Liver (tissue), 8 donors: ENCODE measurements at regions not wholly inside any gene's neighbourhood (a gene's known extent, or its start where the extent isn't known, plus 50 kb on each side); places are given as distances from the start of the nearest gene placed in this dataset.

Experiments
- DNase-seq: peaks from one replicate; pipeline ENCODE4 v3.0.0-alpha.2; 2017; ENCODE audit warnings: low spot score
- H3K27ac ChIP-seq, 2 donors: one replicate each; pipeline ENCODE4 v1.7.0; 2013; ENCODE audit warnings: inconsistent platforms in 2 of 2, low read length in 2 of 2, control low read depth in 1 of 2, low read depth in 1 of 2, mild to moderate bottlenecking in 1 of 2
- H3K27me3 ChIP-seq, 4 donors: one replicate each; pipeline versions ENCODE4 v1.6.1 to v1.7.0; 2013; ENCODE audit warnings: low read length in 3 of 4, inconsistent platforms in 1 of 4, mild to moderate bottlenecking in 1 of 4, moderate library complexity in 1 of 4; ENCODE audit not compliant: control insufficient read depth in 4 of 4, insufficient read depth in 4 of 4
- H3K36me3 ChIP-seq, 4 donors: one replicate each; pipeline versions ENCODE4 v1.6.1 to v1.7.0; 2013; ENCODE audit warnings: low read length in 3 of 4, mild to moderate bottlenecking in 3 of 4, low read depth in 1 of 4, moderate library complexity in 1 of 4; ENCODE audit not compliant: control insufficient read depth in 4 of 4, insufficient read depth in 3 of 4
- H3K4me1 ChIP-seq, 4 donors: one replicate each; pipeline versions ENCODE4 v1.6.1 to v1.7.0; 2013; ENCODE audit warnings: low read length in 3 of 4, mild to moderate bottlenecking in 3 of 4, moderate library complexity in 1 of 4; ENCODE audit not compliant: control insufficient read depth in 4 of 4, insufficient read depth in 4 of 4
- H3K4me3 ChIP-seq, 3 donors: one replicate each; pipeline versions ENCODE4 v1.6.1 to v1.7.0; 2013; ENCODE audit warnings: low read length in 3 of 3, control low read depth in 1 of 3, low read depth in 1 of 3, mild to moderate bottlenecking in 1 of 3
- H3K9ac ChIP-seq, 2 donors: one replicate each; pipeline ENCODE4 v1.7.0; 2013; ENCODE audit warnings: low read length in 2 of 2, mild to moderate bottlenecking in 2 of 2, moderate library complexity in 2 of 2, control low read depth in 1 of 2, low read depth in 1 of 2
- H3K9me3 ChIP-seq, 4 donors: one replicate each; pipeline versions ENCODE4 v1.6.1 to v1.7.0; 2013; ENCODE audit warnings: low read length in 3 of 4; ENCODE audit not compliant: control insufficient read depth in 4 of 4
- EGR1 ChIP-seq, 2 donors: IDR thresholded peaks; 2 replicates each; pipeline ENCODE4 v1.6.1; 2016 to 2018; ENCODE audit warnings: antibody characterized with exemption in 2 of 2, low read depth in 2 of 2
- FOXA1 ChIP-seq: IDR thresholded peaks from 2 replicates; pipeline ENCODE4 v1.6.1; 2016; ENCODE audit warnings: antibody characterized with exemption
- FOXA2 ChIP-seq: IDR thresholded peaks from 2 replicates; pipeline ENCODE4 v1.6.1; 2016; ENCODE audit warnings: antibody characterized with exemption
- GABPA ChIP-seq, 2 donors: IDR thresholded peaks in 1 of 2; conservative IDR thresholded peaks in 1 of 2; 2 replicates each; pipeline ENCODE4 v1.6.1; 2016; ENCODE audit warnings: antibody characterized with exemption in 2 of 2, mild to moderate bottlenecking in 1 of 2, moderate library complexity in 1 of 2
- HNF4A ChIP-seq, 2 donors: conservative IDR thresholded peaks; 2 replicates each; pipeline ENCODE4 v1.6.1; 2016; ENCODE audit warnings: antibody characterized with exemption in 2 of 2, mild to moderate bottlenecking in 2 of 2
- NR2F2 ChIP-seq: IDR thresholded peaks from 2 replicates; pipeline ENCODE4 v1.6.1; 2016; ENCODE audit warnings: antibody characterized with exemption
- RAD21 ChIP-seq, 2 donors: IDR thresholded peaks; 2 replicates each; pipeline ENCODE4 v1.6.1; 2016; ENCODE audit warnings: antibody characterized with exemption in 2 of 2, mild to moderate bottlenecking in 2 of 2
- RXRA ChIP-seq, 2 donors: IDR thresholded peaks; 2 replicates each; pipeline ENCODE4 v1.6.1; 2017 to 2018; ENCODE audit warnings: antibody characterized with exemption in 2 of 2, mild to moderate bottlenecking in 1 of 2
- SP1 ChIP-seq: IDR thresholded peaks from 2 replicates; pipeline ENCODE4 v1.6.1; 2018; ENCODE audit warnings: antibody characterized with exemption, mild to moderate bottlenecking
- TAF1 ChIP-seq: conservative IDR thresholded peaks from 2 replicates; pipeline ENCODE4 v1.6.1; 2016; ENCODE audit warnings: antibody characterized with exemption, mild to moderate bottlenecking
- YY1 ChIP-seq: IDR thresholded peaks from 2 replicates; pipeline ENCODE4 v1.6.1; 2016; ENCODE audit warnings: antibody characterized with exemption, mild to moderate bottlenecking
- WGBS: extraction: QIAGEN DNeasy Blood & Tissue Kit; methylation state at CpG from one replicate; pipeline ENCODE4 v1.1.7; 2013; 5-methylcytosine and 5-hydroxymethylcytosine counted together
- TF ChIP-seq, protein P1 (sequence below): fragments of 150-350 bp; IDR thresholded peaks from 2 replicates; pipeline ENCODE4 v1.5.1; 2017; ENCODE audit warnings: improper control_type of control experiment, low read depth, low read length; ENCODE audit not compliant: missing input control
- TF ChIP-seq, protein P2 (sequence below): IDR thresholded peaks from 2 replicates; pipeline ENCODE4 v1.6.1; 2016; ENCODE audit warnings: antibody characterized with exemption
- TF ChIP-seq, protein P3 (sequence below): IDR thresholded peaks from 2 replicates; pipeline ENCODE4 v1.6.1; 2016; ENCODE audit warnings: antibody characterized with exemption, mild to moderate bottlenecking
- TF ChIP-seq, protein P4 (sequence below): IDR thresholded peaks from 2 replicates; pipeline ENCODE4 v1.6.1; 2016; ENCODE audit warnings: antibody characterized with exemption
- donor health status: healthy.
- donor health status: healthy.
- donor health status: healthy.
- donor health status: healthy.
- donor health status: healthy.

DNA sequence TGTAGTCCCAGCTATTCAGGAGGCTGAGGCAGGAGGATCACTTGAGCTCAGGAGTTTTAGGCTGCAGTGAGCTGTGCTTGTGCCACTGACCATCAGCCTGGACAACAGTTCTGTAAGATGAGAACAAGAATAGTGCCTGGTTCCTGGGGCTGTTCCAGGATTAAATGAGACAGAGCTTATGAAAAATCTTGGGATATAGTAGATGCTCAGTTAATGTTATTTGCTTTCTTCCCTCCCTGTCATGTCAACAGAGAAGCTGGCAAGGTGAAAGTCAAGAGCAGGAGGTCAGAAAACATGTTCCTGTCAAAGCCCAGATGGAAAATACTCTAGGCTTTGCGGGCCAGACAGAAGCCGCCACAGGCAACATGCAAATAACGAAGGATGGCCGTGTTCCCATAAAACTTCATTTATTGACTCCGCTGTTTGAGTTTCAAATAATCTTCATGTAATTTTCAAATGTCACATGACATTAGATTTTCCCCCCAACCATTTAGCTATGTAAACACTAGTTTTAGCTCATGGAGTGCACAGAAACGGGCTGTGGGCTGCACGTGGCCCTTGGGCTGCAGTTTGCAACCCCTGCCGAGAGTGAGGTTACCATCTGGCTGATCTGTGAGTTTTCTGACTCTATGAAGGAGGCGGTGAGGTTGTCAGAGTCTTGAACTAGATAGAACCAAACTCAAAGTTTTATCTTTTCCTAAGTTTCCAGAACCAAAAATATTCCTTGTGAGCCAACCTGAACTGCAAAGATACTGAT, 63.4 kb upstream of the PMEPA1 start:
- H3K9me3 ChIP-seq, result no peaks in the 10 kb centered on the region
- H3K4me1 ChIP-seq, result no peaks in the 10 kb centered on the region
- peaks cover 0 to 2% (median 0%) of the 10 kb centered on the region in 4 donors for H3K27me3 ChIP-seq
- WGBS, result 80% methylated on average over 9 of the region's 9 CpGs
- H3K9ac ChIP-seq, result no peak overlapping the region
- H3K27ac ChIP-seq, result no peak overlapping the region
- no peak overlapping the region for H3K4me3 ChIP-seq
- TF ChIP-seq SP1 (no peak), TAF1 (no peak), FOXA2 (no peak), RAD21 (IDR thresholded peaks at IDR 0.05) (no peak), HNF4A (conservative IDR thresholded peaks at IDR 0.05) (no peak), GABPA (IDR thresholded peaks at IDR 0.05 in 1 of 2, conservative IDR thresholded peaks at IDR 0.05 in 1 of 2) (no peak), YY1 (no peak), EGR1 (IDR thresholded peaks at IDR 0.05; ENCODE audit: low read depth in 2 of 2) (no peak), RXRA (IDR thresholded peaks at IDR 0.05) (no peak), FOXA1 (no peak), NR2F2 (no peak)
- TF ChIP-seq, protein P1, sequence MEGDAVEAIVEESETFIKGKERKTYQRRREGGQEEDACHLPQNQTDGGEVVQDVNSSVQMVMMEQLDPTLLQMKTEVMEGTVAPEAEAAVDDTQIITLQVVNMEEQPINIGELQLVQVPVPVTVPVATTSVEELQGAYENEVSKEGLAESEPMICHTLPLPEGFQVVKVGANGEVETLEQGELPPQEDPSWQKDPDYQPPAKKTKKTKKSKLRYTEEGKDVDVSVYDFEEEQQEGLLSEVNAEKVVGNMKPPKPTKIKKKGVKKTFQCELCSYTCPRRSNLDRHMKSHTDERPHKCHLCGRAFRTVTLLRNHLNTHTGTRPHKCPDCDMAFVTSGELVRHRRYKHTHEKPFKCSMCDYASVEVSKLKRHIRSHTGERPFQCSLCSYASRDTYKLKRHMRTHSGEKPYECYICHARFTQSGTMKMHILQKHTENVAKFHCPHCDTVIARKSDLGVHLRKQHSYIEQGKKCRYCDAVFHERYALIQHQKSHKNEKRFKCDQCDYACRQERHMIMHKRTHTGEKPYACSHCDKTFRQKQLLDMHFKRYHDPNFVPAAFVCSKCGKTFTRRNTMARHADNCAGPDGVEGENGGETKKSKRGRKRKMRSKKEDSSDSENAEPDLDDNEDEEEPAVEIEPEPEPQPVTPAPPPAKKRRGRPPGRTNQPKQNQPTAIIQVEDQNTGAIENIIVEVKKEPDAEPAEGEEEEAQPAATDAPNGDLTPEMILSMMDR, result no peak
- TF ChIP-seq, protein P2, sequence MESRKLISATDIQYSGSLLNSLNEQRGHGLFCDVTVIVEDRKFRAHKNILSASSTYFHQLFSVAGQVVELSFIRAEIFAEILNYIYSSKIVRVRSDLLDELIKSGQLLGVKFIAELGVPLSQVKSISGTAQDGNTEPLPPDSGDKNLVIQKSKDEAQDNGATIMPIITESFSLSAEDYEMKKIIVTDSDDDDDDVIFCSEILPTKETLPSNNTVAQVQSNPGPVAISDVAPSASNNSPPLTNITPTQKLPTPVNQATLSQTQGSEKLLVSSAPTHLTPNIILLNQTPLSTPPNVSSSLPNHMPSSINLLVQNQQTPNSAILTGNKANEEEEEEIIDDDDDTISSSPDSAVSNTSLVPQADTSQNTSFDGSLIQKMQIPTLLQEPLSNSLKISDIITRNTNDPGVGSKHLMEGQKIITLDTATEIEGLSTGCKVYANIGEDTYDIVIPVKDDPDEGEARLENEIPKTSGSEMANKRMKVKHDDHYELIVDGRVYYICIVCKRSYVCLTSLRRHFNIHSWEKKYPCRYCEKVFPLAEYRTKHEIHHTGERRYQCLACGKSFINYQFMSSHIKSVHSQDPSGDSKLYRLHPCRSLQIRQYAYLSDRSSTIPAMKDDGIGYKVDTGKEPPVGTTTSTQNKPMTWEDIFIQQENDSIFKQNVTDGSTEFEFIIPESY, result no peak
- TF ChIP-seq, protein P3, sequence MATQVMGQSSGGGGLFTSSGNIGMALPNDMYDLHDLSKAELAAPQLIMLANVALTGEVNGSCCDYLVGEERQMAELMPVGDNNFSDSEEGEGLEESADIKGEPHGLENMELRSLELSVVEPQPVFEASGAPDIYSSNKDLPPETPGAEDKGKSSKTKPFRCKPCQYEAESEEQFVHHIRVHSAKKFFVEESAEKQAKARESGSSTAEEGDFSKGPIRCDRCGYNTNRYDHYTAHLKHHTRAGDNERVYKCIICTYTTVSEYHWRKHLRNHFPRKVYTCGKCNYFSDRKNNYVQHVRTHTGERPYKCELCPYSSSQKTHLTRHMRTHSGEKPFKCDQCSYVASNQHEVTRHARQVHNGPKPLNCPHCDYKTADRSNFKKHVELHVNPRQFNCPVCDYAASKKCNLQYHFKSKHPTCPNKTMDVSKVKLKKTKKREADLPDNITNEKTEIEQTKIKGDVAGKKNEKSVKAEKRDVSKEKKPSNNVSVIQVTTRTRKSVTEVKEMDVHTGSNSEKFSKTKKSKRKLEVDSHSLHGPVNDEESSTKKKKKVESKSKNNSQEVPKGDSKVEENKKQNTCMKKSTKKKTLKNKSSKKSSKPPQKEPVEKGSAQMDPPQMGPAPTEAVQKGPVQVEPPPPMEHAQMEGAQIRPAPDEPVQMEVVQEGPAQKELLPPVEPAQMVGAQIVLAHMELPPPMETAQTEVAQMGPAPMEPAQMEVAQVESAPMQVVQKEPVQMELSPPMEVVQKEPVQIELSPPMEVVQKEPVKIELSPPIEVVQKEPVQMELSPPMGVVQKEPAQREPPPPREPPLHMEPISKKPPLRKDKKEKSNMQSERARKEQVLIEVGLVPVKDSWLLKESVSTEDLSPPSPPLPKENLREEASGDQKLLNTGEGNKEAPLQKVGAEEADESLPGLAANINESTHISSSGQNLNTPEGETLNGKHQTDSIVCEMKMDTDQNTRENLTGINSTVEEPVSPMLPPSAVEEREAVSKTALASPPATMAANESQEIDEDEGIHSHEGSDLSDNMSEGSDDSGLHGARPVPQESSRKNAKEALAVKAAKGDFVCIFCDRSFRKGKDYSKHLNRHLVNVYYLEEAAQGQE, result no peak
- TF ChIP-seq, protein P4, sequence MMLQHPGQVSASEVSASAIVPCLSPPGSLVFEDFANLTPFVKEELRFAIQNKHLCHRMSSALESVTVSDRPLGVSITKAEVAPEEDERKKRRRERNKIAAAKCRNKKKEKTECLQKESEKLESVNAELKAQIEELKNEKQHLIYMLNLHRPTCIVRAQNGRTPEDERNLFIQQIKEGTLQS, result no peak
- no peak for DNase-seq
- no peaks in the 10 kb centered on the region for H3K36me3 ChIP-seq
